Left cardiac atrium (tissue), 4 donors: ENCODE measurements at regions not wholly inside any gene's neighbourhood (a gene's known extent, or its start where the extent isn't known, plus 50 kb on each side); places are given as distances from the start of the nearest gene placed in this dataset.
A peak's percentile ranks its signal among the peaks of the same experiment; 100 is the strongest.

Source experiments
- ATAC-seq, 2 donors: fragments of 200-7000 bp; cut with Tn5 transposase; one replicate each; pipeline ENCODE4 v1.9.1; 2020; ENCODE audit warnings: mild to moderate bottlenecking in 2 of 2, moderate library complexity in 2 of 2
- DNase-seq: peaks from one replicate; pipeline ENCODE4 v3.0.0-alpha.2; 2020
- intact Hi-C, 2 donors: fragments of 100-400 bp; cut with DNase I; formaldehyde crosslinking; loops; one replicate each; pipeline versions ENCODE4 v1.14.1 to v1.15.1; 2022 to 2023
- donor health status: DM: no; HTN: yes; CAD: no.
- donor health status: DM: no; HTN: yes; CAD: no; lungs with severe emphysema.
- donor health status: DM: yes; HTN: yes; CAD: no.
- donor health status: Dilated cardiomyopathy.

GRCh38 chr9:78756813-78757510, 460.0 kb downstream of the PSAT1 start:
- DNase-seq (no peak), ATAC-seq (no peak)
- intact Hi-C loops: no loop called here

- ATAC-seq: no peak
- intact Hi-C loops: no loop called here
Observed at GRCh38 chr9:78763424-78763823, 466.5 kb downstream of the PSAT1 start.

DNA sequence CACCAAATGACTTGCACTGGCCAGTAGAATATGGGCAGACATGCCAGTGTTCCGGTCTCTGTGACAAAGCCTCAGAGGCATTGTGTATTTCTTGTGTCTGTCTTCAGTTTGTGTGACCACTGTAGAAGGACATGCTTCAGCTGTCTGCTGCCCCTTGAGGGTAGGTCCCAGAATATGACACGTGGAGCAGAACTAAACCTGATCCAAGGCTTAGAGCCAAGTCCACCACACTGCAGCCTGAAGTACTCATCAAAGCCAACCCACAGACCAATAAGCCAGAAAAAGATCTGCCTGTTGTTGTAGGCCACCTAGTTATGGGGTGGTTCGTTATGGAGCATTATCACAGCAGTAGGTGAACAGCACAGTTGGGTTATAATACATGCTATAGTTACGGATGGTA, 468.9 kb downstream of the PSAT1 start:
- ATAC-seq (no peak), DNase-seq (no peak)
- intact Hi-C loops: no loop called here

More at GRCh38 chr9:78763424-78763823, 466.5 kb downstream of the PSAT1 start:
- DNase-seq: no peak

DNA sequence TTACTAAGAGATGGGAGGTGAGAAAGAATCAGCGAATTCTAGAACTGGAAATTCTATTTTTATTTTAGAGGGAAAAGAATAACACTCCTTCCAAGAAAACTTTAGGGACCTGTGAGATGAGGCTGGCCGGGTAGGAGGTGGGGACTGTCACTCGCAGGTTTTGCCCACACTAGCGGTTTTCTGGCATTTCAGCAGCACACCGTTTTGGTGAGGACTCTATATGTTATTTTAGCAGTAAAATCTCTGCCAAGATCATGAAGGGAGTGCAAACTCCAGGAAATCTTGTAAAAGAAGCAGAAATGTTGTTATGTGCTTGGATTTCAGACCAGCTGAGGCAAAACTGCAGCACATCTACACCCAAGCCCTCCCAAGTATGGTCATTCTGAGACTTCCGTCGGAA, 470.6 kb downstream of the PSAT1 start:
- intact Hi-C loops: no loop called here
- no peak for DNase-seq
- no peak for ATAC-seq

DNA sequence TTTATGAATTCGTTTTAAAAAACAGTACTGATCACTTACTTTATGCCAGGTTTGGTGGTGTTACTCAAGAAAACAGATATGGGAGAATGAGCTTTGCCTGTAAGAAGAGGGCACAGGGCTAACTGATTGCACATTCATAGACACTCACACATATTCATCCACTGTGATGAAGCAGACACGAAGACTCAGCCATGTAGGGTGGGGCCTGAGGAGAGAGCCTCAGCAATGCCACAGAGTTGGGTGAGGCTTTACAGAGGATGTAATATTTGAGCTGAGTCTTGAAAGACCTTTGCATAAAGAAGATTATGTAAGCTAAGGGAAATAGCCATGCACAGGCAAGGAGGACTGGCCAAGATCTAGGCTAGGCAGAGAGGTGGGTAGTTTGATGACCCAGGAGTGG, 472.8 kb downstream of the PSAT1 start:
- no peak for DNase-seq
- intact Hi-C loops: no loop called here
- ATAC-seq: no peak

DNA sequence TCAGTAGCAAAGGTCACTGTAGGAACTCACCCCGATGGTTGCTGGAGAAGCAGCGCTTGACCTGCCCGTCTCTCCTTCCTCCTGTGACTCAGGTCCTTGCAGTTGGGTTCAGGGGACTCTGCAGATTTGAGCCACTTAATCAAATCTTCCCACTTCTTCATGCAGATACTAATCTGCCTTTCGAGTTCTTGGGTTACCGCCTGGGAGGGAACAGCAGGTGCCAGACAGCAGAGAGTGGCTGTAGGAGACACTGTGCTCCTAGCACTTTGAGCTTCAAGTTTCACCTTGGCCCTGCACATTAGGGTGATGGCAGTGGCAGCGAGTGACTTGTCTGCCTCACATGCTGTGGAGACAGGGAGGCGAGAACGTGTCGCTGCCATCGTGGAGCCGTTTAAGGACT, 478.3 kb downstream of the PSAT1 start:
- DNase-seq (no peak), ATAC-seq (no peak)
- intact Hi-C loops: no loop called here

GRCh38 chr9:78775696-78776295, 478.9 kb downstream of the PSAT1 start:
- intact Hi-C loops: no loop called here
- ATAC-seq: no peak
- no peak for DNase-seq

GRCh38 chr9:78777747-78778146, 480.8 kb downstream of the PSAT1 start:
- ATAC-seq (no peak), DNase-seq (no peak)
- intact Hi-C loops: no loop called here

DNA sequence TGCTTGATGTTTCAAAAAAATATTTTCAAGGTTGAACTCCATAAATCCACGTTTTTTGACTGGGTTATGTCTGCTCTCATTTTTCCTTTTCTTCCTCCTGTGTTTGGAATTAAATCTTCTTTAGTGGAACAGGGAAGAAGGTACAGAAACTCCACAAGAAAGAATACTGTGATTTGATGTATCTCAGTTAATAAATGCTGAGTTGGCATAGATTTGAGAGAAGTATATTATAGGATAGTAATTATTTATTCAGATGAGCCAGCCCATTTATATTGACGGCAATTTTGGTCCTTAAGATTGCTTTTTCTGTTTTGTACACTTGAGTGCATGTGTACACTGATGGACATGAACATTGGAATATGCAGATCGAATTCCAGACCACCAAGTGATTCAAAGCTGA, 481.4 kb downstream of the PSAT1 start:
- DNase-seq (no peak), ATAC-seq (no peak)
- intact Hi-C loops: no loop called here

GRCh38 chr9:78778861-78779374, 482.0 kb downstream of the PSAT1 start:
- DNase-seq (no peak), ATAC-seq (no peak)
- intact Hi-C loops: no loop called here

DNA sequence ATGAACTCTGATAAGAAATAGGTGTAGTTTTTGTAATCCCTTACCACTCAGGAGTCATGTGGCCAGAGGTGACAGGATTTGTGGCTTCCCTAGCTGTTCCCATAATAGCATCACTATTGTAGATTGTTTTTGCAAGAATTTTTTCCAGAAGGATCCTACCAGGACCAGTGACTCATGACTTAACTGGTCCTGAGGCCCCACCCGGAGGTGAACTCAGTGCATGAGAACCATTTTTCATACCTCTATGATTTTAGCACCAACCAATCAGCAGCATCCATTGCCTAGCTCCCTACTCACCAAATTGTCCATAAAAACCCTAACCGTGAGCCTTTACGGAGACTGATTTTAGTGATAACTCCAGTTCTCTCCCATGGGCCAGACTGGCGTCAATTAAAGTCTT, 484.8 kb downstream of the PSAT1 start:
- ATAC-seq (no peak), DNase-seq (no peak)
- intact Hi-C loops: no loop called here

GRCh38 chr9:78782234-78782633, 485.3 kb downstream of the PSAT1 start:
- DNase-seq (no peak), ATAC-seq (no peak)
- intact Hi-C loops: no loop called here

DNA sequence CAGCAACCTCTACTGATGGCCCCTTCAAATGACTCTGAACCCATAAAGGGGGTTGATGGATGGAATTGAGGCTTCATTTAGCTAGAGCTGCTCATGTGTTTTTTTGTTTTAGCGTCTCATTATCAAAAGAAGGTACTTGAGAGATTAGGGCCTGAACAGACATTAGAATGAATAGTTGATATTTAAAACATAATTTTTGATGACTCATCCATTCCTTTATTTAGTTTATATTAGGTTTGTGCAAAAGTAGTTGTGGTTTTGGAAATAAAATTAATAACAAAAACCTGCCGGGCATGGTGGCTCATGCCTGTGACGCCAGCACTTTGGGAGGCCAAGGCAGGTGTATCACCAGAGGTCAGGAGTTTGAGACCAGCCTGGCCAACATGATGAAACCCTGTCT, 485.9 kb downstream of the PSAT1 start:
- intact Hi-C loops: no loop called here
- ATAC-seq (no peak), DNase-seq (no peak)

DNA sequence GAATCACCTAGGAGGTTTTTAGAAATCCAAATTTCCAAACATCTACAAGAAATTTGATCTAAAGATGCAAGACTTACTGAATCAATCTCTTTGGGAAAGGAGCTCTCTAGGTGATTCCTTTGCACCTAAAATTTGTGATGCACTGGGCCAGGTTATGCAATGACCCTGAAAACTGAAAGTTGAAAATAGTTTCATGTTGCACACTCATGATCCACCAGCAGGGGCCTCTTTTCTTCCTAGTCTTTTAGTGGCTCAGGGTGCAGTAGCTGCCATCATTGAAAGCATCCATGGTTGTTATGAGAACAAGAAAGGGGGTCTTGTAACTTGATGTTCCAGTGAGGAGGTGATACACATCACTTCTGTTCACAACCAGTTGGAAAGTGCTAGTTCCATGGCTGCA, 486.8 kb downstream of the PSAT1 start:
- ATAC-seq: no peak
- intact Hi-C loops: no loop called here
- no peak for DNase-seq

- DNase-seq: no peak
- intact Hi-C loops: no loop called here
- ATAC-seq: no peak
Observed at GRCh38 chr9:78786794-78787193, 489.9 kb downstream of the PSAT1 start.

GRCh38 chr9:78788101-78788500, 491.2 kb downstream of the PSAT1 start:
- DNase-seq (no peak), ATAC-seq (no peak)
- intact Hi-C loops: no loop called here

DNA sequence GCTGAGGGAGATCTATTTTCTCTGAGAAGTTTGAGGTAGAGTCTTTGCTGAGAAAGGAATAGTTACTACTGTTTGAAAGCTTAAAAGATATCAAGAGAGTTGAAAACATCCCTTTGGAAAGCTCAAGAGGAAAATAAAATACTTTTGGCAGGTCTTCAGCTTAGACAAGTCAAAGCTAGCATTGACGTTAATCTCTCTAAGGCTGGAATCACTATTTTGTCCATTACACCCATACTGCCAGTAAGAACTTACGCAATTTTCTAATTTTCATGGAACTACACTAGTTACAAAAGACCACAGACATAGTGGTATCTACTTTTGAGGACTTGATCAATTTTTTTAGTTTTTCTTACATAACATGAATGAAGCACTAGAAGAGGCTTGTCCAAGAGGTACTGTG, 494.9 kb downstream of the PSAT1 start:
- no peak for DNase-seq
- intact Hi-C loops: no loop called here
- peak; percentile 80 to 82 for ATAC-seq

GRCh38 chr9:78792745-78793144, 495.8 kb downstream of the PSAT1 start:
- intact Hi-C loops: no loop called here
- ATAC-seq: no peak
- DNase-seq: no peak

DNA sequence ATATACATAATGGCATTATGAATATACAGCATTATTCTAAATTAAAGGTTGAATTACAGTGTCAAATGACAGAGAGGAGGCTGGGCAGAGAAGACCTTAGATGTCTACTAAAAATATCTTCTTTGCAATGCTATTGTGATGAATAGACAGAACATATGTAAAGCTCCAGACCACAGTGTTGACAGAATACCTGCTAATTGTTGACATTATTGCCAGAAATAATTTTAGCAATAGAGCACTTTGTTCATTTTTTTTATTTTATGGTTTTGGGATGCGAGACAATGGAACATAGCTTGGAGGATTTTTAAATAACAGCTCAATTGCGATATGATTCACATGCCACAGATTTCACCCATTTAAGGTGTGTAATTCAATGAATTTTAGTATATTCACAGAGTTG, 508.8 kb downstream of the PSAT1 start:
- no peak for ATAC-seq
- DNase-seq: no peak
- intact Hi-C loops: no loop called here

DNA sequence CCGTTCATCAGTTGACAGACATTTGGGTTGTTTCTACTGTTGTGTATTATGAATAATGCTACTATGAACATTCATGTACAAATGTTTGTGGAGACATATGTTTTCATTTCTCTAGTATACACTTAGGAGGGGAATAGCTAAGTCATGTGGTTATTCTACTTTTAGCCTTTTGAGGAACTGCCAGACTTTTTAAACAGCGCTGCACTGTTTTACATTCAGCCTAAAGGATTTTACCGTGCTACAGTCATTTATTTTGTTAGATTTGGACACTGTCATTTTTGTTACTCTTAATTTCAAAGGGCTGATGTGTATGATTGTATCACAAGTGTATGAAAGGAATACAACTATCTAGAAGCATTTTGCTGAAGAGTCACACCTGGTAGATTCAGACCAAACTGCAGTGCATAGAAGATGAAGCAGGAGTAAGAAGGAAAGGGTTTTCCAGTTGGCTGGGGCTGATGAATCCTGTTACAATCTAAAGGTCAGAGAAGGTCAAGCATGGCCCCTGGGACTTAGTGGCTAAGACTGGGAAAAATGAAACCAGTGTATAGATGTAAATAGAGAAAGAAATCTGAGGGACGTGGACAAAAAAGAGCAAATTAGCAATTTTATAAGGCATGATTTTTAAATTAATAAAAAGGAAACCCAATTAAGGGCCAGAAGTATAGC, 509.7 kb downstream of the PSAT1 start:
- DNase-seq: no peak
- no peak for ATAC-seq
- intact Hi-C loops: no loop called here

DNA sequence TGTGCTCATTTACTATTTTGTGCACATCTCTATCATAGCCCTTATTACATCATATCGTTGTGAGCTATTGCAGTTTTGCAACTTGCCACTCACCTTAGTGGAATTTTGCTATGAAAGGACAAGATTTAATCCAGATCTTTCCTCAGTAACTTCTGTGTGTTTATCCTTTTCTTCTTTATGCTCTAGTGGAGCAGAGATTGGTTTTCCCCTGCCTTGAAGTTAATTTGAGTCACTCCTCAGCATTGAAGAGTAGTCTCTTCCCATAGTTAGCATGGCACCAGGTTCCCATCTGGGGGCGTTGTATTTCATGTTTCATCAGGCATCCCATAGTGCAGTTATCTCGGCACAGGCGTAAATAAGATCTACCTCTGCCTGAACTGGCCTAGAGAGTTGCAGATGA, 510.4 kb downstream of the PSAT1 start:
- intact Hi-C loops: no loop called here
- no peak for ATAC-seq

More for the DNA sequence above, 510.4 kb downstream of the PSAT1 start:
- no peak for DNase-seq
